Right atrium auricular region (tissue), 2 donors: ENCODE measurements at regions not wholly inside any gene's neighbourhood (a gene's known extent, or its start where the extent isn't known, plus 50 kb on each side); places are given as distances from the start of the nearest gene placed in this dataset.

ENCODE experiments used
- DNase-seq: peaks from one replicate; pipeline ENCODE4 v3.0.0-alpha.2; 2019; ENCODE audit warnings: low spot score
- H3K27ac ChIP-seq, 2 donors: fragments of 200-600 bp; sonication (generic); 1 replicate in 1 of 2; 2 replicates in 1 of 2; pipeline ENCODE4 v1.5.1; 2016 to 2019
- H3K27me3 ChIP-seq, 2 donors: fragments of 200-600 bp; sonication (generic); one replicate each; pipeline versions ENCODE4 v1.5.1 to v1.6.0; 2017 to 2019
- H3K36me3 ChIP-seq: fragments of 200-600 bp; sonication (generic); one replicate; pipeline ENCODE4 v1.5.1; 2016
- H3K4me1 ChIP-seq, 2 donors: fragments of 200-600 bp; sonication (generic); one replicate each; pipeline versions ENCODE4 v1.5.1 to v1.6.0; 2017 to 2019
- H3K4me3 ChIP-seq, 2 donors: fragments of 200-600 bp; sonication (generic); 1 replicate in 1 of 2; 2 replicates in 1 of 2; pipeline ENCODE4 v1.5.1; 2017 to 2019; ENCODE audit warnings: mild to moderate bottlenecking in 1 of 2, moderate library complexity in 1 of 2
- H3K9me3 ChIP-seq, 2 donors: fragments of 200-600 bp; sonication (generic); one replicate each; pipeline ENCODE4 v1.5.1; 2019
- CTCF ChIP-seq, 2 donors: fragments of 200-600 bp; sonication (generic); IDR thresholded peaks; one replicate each; pipeline ENCODE4 v1.5.1; 2019; ENCODE audit warnings: antibody characterized with exemption in 2 of 2

- H3K4me1 ChIP-seq = no peaks in the 10 kb centered on the region
- no peaks in the 10 kb centered on the region for H3K27me3 ChIP-seq
- no peak for TF ChIP-seq CTCF (IDR thresholded peaks at IDR 0.05)
- H3K36me3 ChIP-seq = no peaks in the 10 kb centered on the region
- no peak for DNase-seq
- H3K4me3 ChIP-seq = no peak overlapping the region
- no peak overlapping the region for H3K27ac ChIP-seq
- H3K9me3 ChIP-seq = no peaks in the 10 kb centered on the region
Observed at GRCh38 chr3:59517388-59517787, 467.6 kb upstream of the CFAP20DC start.

- no peak for DNase-seq
- Histone ChIP-seq H3K27me3 (no peaks in the 10 kb centered on the region), H3K9me3 (no peaks in the 10 kb centered on the region), H3K4me1 (no peaks in the 10 kb centered on the region), H3K27ac (no peak overlapping the region), H3K36me3 (no peaks in the 10 kb centered on the region), H3K4me3 (no peak overlapping the region)
- TF ChIP-seq CTCF (IDR thresholded peaks at IDR 0.05) = no peak
Observed at GRCh38 chr3:59515966-59516365, 466.1 kb upstream of the CFAP20DC start.

- no peaks in the 10 kb centered on the region for H3K36me3 ChIP-seq
- H3K4me3 ChIP-seq = no peak overlapping the region
- no peak for DNase-seq
- H3K27me3 ChIP-seq = no peaks in the 10 kb centered on the region
- TF ChIP-seq CTCF (IDR thresholded peaks at IDR 0.05) = no peak
- no peaks in the 10 kb centered on the region for H3K9me3 ChIP-seq
- H3K4me1 ChIP-seq = no peaks in the 10 kb centered on the region
- no peak overlapping the region for H3K27ac ChIP-seq
Observed at GRCh38 chr3:59514865-59515482, 465.1 kb upstream of the CFAP20DC start.

GRCh38 chr3:59513570-59513969 is 463.7 kb upstream of the CFAP20DC start:
- no peak overlapping the region for H3K27ac ChIP-seq
- no peaks in the 10 kb centered on the region for H3K4me1 ChIP-seq
- TF ChIP-seq CTCF (IDR thresholded peaks at IDR 0.05) = no peak
- DNase-seq = no peak
- H3K4me3 ChIP-seq = no peak overlapping the region
- H3K9me3 ChIP-seq = no peaks in the 10 kb centered on the region
- no peaks in the 10 kb centered on the region for H3K27me3 ChIP-seq
- no peaks in the 10 kb centered on the region for H3K36me3 ChIP-seq

- no peaks in the 10 kb centered on the region for H3K27me3 ChIP-seq
Observed at GRCh38 chr3:59512066-59512465, 462.2 kb upstream of the CFAP20DC start.

More at GRCh38 chr3:59512066-59512465, 462.2 kb upstream of the CFAP20DC start:
- Histone ChIP-seq H3K27ac (no peak overlapping the region), H3K36me3 (no peaks in the 10 kb centered on the region), H3K4me3 (no peak overlapping the region), H3K9me3 (no peaks in the 10 kb centered on the region), H3K4me1 (no peaks in the 10 kb centered on the region)
- DNase-seq = no peak
- no peak for TF ChIP-seq CTCF (IDR thresholded peaks at IDR 0.05)
